NCI-H345 treated with DMSO at 0.1 percent for 48 hours (cell line): ENCODE measurements at regions not wholly inside any gene's neighbourhood (a gene's known extent, or its start where the extent isn't known, plus 50 kb on each side); places are given as distances from the start of the nearest gene placed in this dataset.
"Not testable (repeated sequence)": the region's sequence is repeated elsewhere in the genome, so short reads cannot be mapped to it uniquely, and the experiment has no call there.

Experiments
- DNase-seq: peaks from one replicate; lab custom pipeline; 2025; ENCODE audit not compliant: unreplicated experiment; lab: John Stamatoyannopoulos, UW

- DNase-seq: peak; percentile 97
Observed at GRCh38 chr6:134585517-134585873, 267.6 kb upstream of the SGK1 start.

GRCh38 chr6:134584847-134585516 lies 267.1 kb upstream of the SGK1 start:
- DNase-seq: peak; percentile 98

DNA sequence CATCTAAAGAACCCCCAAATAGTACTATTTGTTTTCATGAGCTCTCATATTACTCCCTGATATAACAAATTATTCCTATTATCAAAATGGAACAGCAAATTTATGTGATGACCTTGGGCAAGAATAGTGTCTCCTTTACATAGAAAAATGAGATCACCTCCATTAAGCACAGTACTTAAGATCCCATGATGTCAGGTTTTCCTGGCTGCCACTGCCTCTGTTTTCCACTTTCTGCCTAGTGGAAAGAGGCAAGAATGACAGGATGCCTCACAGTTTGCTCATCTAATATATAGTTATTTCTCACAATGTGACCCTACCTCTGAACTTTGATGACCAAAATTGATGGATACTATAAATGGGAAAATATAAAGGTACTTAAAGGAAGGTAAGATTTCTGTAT lies 260.1 kb upstream of the SGK1 start:
- DNase-seq: no peak

DNA sequence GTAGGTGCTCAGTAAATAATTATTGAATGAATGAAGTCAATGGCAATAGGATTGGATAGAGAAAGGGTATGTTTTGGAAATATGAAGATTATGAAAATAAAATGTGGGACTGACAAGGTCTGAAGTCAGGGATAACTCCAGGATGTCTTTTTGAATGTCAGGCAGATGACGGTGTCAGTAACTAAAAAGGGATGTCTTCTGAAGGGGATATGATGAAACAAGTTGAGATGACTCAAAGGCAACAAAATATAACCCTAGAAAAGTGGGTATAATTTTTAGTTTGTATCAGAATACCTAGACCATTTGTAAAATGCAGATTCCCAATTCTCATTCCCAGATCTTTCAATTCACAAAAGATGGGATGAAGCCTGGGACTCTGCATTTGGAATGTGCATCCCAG lies 257.3 kb upstream of the SGK1 start:
- DNase-seq: no peak

GRCh38 chr6:134574491-134574890 lies 256.6 kb upstream of the SGK1 start:
- DNase-seq: no peak

GRCh38 chr6:134569996-134570395 lies 252.1 kb upstream of the SGK1 start:
- DNase-seq: not testable (repeated sequence)

GRCh38 chr6:134564705-134565104 lies 246.8 kb upstream of the SGK1 start:
- peak; percentile 97 for DNase-seq

- DNase-seq: no peak
Observed at GRCh38 chr6:134560019-134560418, 242.1 kb upstream of the SGK1 start.

GRCh38 chr6:134557509-134557908 lies 239.6 kb upstream of the SGK1 start:
- no peak for DNase-seq

GRCh38 chr6:134555672-134556071 lies 237.8 kb upstream of the SGK1 start:
- DNase-seq: no peak

- DNase-seq: no peak
Observed at GRCh38 chr6:134553936-134554335, 236.0 kb upstream of the SGK1 start.

GRCh38 chr6:134551245-134551960 lies 233.5 kb upstream of the SGK1 start:
- DNase-seq: no peak

- no peak for DNase-seq
Observed at GRCh38 chr6:134550604-134551003, 232.7 kb upstream of the SGK1 start.

DNA sequence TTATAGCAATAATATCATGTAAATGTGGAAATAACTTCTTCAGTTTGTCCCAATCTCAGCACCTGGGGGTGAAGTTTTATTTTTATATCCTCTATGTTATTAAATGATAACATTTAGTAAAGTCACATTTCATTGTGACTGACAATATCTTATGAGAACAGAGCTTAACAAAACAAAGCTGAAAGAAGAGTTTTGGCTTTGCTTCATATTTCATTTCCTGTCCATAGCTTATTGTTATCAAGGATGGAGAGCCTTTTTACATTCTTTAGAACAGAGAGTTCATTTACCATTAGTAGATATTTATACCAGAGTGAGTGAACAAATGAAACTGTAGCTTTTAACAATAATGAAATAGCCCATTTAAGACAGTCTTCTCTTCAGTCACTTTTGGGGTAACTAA lies 231.9 kb upstream of the SGK1 start:
- DNase-seq: no peak

DNA sequence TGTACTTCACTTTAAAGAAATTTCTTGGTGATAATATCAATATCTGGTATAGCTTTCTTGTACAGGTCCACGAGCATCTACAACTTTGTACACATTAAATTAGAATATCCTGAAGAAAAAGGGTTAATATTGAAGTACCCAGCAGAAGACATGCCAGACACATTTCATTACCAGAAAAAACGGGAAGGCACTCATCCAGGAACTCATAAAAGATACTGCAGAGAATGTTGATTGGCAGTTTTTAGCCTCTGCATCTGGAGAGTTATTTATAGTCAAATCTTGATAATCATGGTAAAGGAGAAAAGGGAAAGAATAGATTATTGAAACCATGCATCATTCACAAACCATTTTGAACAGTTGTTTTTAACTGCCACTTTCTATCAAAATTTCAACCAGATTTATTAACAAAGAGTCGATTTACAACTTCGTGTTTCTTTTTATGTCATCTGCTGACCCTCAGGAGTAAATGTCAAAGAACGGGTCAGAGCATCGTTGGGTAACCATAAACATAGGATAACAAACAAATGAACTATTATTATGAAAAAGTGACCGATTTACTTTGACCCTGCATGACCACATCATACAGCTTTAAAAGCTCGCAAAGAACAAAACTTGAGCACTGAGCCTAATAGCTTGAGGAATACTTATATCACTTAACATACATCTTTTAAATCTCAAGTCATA lies 229.2 kb upstream of the SGK1 start:
- no peak for DNase-seq

DNA sequence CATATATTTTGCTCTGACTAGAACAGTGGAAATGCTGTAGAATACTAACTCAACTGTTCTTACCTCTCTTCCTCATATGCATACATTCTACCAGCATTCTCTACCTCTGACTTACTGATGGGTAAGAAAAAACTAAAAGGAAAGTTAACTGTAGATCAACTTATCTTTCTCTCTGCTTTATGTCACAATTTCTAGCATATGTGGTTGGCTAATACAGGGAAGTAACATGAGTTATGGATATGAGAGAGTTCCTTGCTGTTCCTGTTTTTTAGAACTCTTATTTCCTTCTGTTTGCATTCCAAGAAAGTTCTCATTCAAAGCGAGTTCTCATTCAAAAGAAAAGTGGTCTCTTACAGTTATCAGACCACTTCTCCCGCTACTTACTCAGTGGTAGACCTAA lies 226.8 kb upstream of the SGK1 start:
- no peak for DNase-seq

DNA sequence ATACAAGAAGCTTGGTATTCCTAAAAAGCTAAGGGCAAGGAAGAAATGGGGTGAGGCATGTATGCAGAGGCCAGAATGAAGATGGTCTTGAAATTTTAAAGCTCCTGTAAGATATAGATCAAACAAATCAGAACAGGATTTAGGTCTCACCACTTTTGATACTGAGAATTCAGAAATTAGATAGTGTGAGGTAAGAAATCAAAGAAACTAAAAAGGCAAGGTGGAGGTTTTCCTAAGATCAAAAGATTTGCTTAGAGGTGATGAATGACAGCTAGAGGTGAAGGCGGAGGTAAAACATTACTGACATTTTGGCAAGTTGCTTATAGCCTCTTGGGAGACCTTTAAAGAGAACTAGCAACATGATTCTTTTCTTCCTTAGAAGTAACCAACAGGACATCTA lies 225.2 kb upstream of the SGK1 start:
- no peak for DNase-seq

- no peak for DNase-seq
Observed at GRCh38 chr6:134541001-134541400, 223.1 kb upstream of the SGK1 start.

GRCh38 chr6:134539865-134540323 lies 222.0 kb upstream of the SGK1 start:
- no peak for DNase-seq

DNA sequence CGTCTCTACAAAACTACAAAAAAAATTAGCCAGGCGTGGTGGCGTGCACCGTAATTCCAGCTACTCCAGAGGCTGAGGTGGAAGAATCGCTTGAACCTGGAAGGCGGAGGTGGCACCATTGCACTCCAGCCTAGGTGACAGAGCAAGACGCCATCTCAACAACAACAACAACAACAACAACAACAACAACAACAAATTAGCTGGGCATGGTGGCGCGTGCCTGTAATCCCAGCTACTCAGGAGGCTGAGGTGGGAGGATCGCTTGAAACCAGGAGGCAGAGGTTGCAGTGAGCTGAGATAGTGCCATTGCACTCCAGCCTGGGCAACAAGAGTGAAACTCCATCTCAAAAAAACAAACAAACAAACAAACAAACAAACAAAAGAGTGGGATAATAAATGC lies 219.9 kb upstream of the SGK1 start:
- DNase-seq: not testable (repeated sequence)

DNA sequence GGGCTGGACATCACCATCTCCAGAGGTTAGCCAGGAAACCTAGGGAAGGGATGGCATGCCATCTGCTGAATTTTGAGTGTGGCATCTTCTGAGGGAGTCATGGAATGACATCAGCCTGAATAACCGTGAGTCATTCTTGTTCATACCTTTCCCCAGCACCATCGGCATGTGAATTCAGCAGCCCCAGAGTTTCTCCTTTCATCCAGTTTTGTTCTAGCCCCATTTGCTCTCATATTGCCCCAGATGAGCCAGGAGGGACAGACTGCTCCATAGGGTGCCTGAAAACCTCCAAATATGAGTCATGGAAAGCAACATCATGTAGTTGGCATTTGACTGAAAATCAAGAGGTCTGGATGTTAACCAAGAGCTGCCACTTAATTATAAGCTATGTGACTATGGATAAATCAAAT lies 219.2 kb upstream of the SGK1 start:
- DNase-seq: no peak

GRCh38 chr6:134535831-134536230 lies 217.9 kb upstream of the SGK1 start:
- DNase-seq: no peak
